Astrocyte (in vitro differentiated cells and primary cell): ENCODE measurements at regions not wholly inside any gene's neighbourhood (a gene's known extent, or its start where the extent isn't known, plus 50 kb on each side); places are given as distances from the start of the nearest gene placed in this dataset.

ENCODE experiments used
- DNase-seq: peaks from one replicate; pipeline ENCODE4 v3.0.0-alpha.2; 2010; ENCODE audit warnings: low read depth
- FAIRE-seq: peaks from 2 replicates; lab custom pipeline; 2011; peaks lifted over from hg19 to GRCh38; lab: Jason Lieb, UNC
- H2AFZ ChIP-seq: 2 replicates; pipeline ENCODE4 v1.6.0; 2012; ENCODE audit warnings: low read depth, low read length, inconsistent platforms
- H3K27ac ChIP-seq: 2 replicates; pipeline ENCODE4 v1.5.1; 2011; ENCODE audit warnings: low read depth, low read length, inconsistent platforms
- H3K27me3 ChIP-seq: 2 replicates; pipeline ENCODE4 v1.6.0; 2011; ENCODE audit warnings: low read length, inconsistent platforms; ENCODE audit not compliant: insufficient read depth
- H3K36me3 ChIP-seq: 2 replicates; pipeline ENCODE4 v1.5.1; 2011; ENCODE audit warnings: low read length, inconsistent platforms; ENCODE audit not compliant: insufficient read depth
- H3K4me1 ChIP-seq: 2 replicates; pipeline ENCODE4 v1.5.1; 2011; ENCODE audit warnings: low read length, inconsistent platforms; ENCODE audit not compliant: insufficient read depth
- H3K4me2 ChIP-seq: 2 replicates; pipeline ENCODE4 v1.6.0; 2012; ENCODE audit warnings: low read length, inconsistent platforms
- H3K4me3 ChIP-seq: 2 replicates; pipeline ENCODE4 v1.5.1; 2011; ENCODE audit warnings: low read depth, mild to moderate bottlenecking, low read length, inconsistent platforms; ENCODE audit not compliant: insufficient read depth
- H3K79me2 ChIP-seq: 2 replicates; pipeline ENCODE4 v1.6.0; 2012; ENCODE audit warnings: mild to moderate bottlenecking, low read length, inconsistent platforms; ENCODE audit not compliant: insufficient read depth
- H3K9ac ChIP-seq: 2 replicates; pipeline ENCODE4 v1.6.0; 2012; ENCODE audit warnings: mild to moderate bottlenecking, low read length, inconsistent platforms
- H3K9me3 ChIP-seq: 2 replicates; pipeline ENCODE4 v1.5.1; 2012; ENCODE audit warnings: low read depth, mild to moderate bottlenecking, low read length, inconsistent platforms; ENCODE audit not compliant: insufficient read depth
- H4K20me1 ChIP-seq: 2 replicates; pipeline ENCODE4 v1.6.0; 2012; ENCODE audit warnings: low read length, inconsistent platforms; ENCODE audit not compliant: insufficient read depth
- H3K27ac Mint-ChIP-seq: one replicate; pipeline ENCODE4 v1.8.0; 2021; ENCODE audit warnings: mild to moderate bottlenecking, mixed read lengths; ENCODE audit not compliant: unreplicated experiment
- H3K27me3 Mint-ChIP-seq: one replicate; pipeline ENCODE4 v1.8.0; 2021; ENCODE audit warnings: low read depth, mixed read lengths; ENCODE audit not compliant: unreplicated experiment
- H3K36me3 Mint-ChIP-seq: one replicate; pipeline ENCODE4 v1.8.0; 2021; ENCODE audit warnings: low read depth, mixed read lengths; ENCODE audit not compliant: unreplicated experiment
- H3K4me1 Mint-ChIP-seq: one replicate; pipeline ENCODE4 v1.8.0; 2021; ENCODE audit warnings: low read depth, mixed read lengths; ENCODE audit not compliant: unreplicated experiment
- H3K4me3 Mint-ChIP-seq: one replicate; pipeline ENCODE4 v1.8.0; 2021; ENCODE audit warnings: mild to moderate bottlenecking, moderate library complexity, mixed read lengths; ENCODE audit not compliant: unreplicated experiment
- H3K9me3 Mint-ChIP-seq: one replicate; pipeline ENCODE4 v1.8.0; 2021; ENCODE audit warnings: mild to moderate bottlenecking, mixed read lengths; ENCODE audit not compliant: unreplicated experiment
- CTCF ChIP-seq: IDR thresholded peaks from 2 replicates; pipeline ENCODE4 v1.5.1; 2011; ENCODE audit warnings: low read depth, mild to moderate bottlenecking, inconsistent platforms, low read length, moderate library complexity; ENCODE audit not compliant: insufficient read depth
- EZH2 ChIP-seq: IDR thresholded peaks from 2 replicates; pipeline ENCODE4 v1.6.1; 2012; ENCODE audit warnings: mild to moderate bottlenecking, low read length, inconsistent platforms; ENCODE audit not compliant: insufficient read depth

DNA sequence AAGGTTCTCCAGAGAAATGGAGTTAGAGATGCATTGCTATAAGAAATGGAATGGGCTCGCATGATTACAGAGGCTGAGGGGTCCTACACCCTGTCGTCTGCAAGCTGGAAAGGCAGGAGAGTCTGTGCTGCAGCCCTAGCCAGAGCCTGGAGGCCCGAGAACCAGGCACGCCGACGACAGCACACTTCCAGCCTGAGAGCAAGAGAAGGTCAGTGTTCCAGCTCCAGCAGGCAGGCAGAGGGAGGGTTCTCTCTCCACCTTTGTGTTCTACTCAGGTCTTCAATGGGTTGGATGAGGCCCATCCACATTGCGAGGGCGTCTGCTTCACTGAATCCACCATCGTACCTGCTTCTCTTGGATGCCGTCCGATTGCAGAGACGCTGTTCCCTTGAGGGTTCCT is 177.6 kb upstream of the HDAC4 start:
- Histone ChIP-seq H3K4me2 (no peak overlapping the region), H3K27ac (no peak overlapping the region), H2AFZ (no peak overlapping the region), H3K9me3 (peaks cover 3% of the 10 kb centered on the region), H3K4me1 (no peaks in the 10 kb centered on the region), H3K9ac (no peak overlapping the region), H4K20me1 (no peaks in the 10 kb centered on the region), H3K27me3 (no peaks in the 10 kb centered on the region), H3K4me3 (no peak overlapping the region), H3K36me3 (no peaks in the 10 kb centered on the region), H3K79me2 (no peaks in the 10 kb centered on the region)
- no peak overlapping the region for H3K4me3 Mint-ChIP-seq
- H3K9me3 Mint-ChIP-seq, result peaks cover 13% of the 10 kb centered on the region
- DNase-seq, result no peak
- H3K27ac Mint-ChIP-seq, result no peak overlapping the region
- no peaks in the 10 kb centered on the region for H3K4me1 Mint-ChIP-seq
- FAIRE-seq, result no peak
- peaks cover 26% of the 10 kb centered on the region for H3K27me3 Mint-ChIP-seq
- no peaks in the 10 kb centered on the region for H3K36me3 Mint-ChIP-seq
- TF ChIP-seq EZH2 (no peak), CTCF (no peak)

DNA sequence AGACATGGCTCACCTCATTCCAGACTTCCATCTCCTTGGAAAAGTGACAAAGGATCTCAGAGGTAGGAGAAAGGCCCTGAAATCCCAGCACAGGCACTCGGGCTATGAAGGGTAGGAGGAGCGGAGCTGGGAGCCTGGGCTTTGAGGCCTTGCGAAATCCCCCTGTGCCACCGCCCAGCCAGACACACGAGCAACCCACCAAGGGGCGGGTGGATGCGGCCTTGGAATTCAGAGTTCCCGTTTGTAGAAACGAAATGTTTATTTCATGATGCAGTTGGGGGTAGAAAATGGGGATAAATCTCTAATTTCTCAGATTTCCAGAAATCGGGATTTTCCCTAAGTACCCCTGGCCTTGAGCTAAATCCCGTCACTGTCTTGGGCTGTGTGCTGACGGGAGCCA is 177.1 kb upstream of the HDAC4 start:
- Histone ChIP-seq H3K36me3 (no peaks in the 10 kb centered on the region), H3K9ac (no peak overlapping the region), H3K4me1 (no peaks in the 10 kb centered on the region), H4K20me1 (no peaks in the 10 kb centered on the region), H3K4me2 (no peak overlapping the region), H3K4me3 (no peak overlapping the region), H3K27me3 (no peaks in the 10 kb centered on the region), H2AFZ (no peak overlapping the region), H3K27ac (no peak overlapping the region), H3K9me3 (peaks cover 3% of the 10 kb centered on the region), H3K79me2 (no peaks in the 10 kb centered on the region)
- H3K9me3 Mint-ChIP-seq, result peaks cover 13% of the 10 kb centered on the region
- no peaks in the 10 kb centered on the region for H3K36me3 Mint-ChIP-seq
- H3K27ac Mint-ChIP-seq, result no peak overlapping the region
- H3K4me3 Mint-ChIP-seq, result no peak overlapping the region
- no peaks in the 10 kb centered on the region for H3K4me1 Mint-ChIP-seq
- H3K27me3 Mint-ChIP-seq, result peaks cover 24% of the 10 kb centered on the region
- FAIRE-seq (no peak), DNase-seq (no peak)
- TF ChIP-seq EZH2, result no peak
- no peak for TF ChIP-seq CTCF

DNA sequence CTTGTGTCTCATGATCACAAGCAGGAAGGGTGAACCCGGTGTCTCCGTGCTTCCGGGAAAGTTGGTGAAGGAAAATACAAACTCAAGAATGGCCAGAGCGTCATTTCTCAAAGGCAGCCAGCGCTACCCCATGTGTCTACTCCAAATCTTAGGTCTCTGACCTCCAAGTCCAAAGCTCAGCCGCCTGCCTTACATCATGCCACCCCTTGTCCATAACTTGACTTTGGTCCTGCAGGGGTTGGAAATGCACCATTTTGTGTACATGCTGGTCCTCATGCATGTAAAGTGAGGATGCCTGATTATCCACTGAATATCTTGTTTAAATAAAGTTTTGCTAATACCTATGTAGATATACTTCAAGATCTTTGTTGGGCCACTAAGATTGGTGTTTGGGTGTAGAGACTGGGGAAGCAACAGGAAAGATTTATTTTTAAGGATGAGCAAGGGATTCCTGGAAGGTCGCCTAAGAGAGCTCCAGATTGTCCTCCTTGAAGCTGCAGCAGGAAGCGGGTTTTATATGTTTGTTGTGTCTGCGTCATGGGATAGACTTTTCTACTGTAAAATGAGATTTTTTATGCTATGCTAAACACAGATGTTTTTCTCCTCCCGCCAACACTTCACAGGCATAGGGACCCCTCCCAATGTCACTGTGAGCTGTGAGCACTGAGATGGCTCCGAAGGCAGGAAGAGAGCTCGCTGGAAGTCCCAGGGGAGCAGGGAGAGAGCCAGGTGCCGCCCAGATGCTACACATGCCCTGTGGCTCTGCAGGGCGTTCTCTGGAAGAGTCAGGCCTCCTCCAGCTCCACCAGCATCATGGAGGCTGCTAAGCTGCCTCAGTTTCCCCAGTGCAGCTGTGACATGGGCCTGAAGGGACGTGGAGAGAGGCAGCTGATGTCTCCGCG is 176.2 kb upstream of the HDAC4 start:
- Histone ChIP-seq H3K4me3 (no peak overlapping the region), H2AFZ (no peak overlapping the region), H3K9ac (no peak overlapping the region), H3K4me2 (no peak overlapping the region), H3K27ac (no peak overlapping the region), H3K9me3 (peaks cover 3% of the 10 kb centered on the region), H3K27me3 (no peaks in the 10 kb centered on the region), H3K4me1 (no peaks in the 10 kb centered on the region), H4K20me1 (no peaks in the 10 kb centered on the region), H3K36me3 (no peaks in the 10 kb centered on the region), H3K79me2 (no peaks in the 10 kb centered on the region)
- H3K27ac Mint-ChIP-seq, result no peak overlapping the region
- H3K4me1 Mint-ChIP-seq, result no peaks in the 10 kb centered on the region
- no peak overlapping the region for H3K4me3 Mint-ChIP-seq
- FAIRE-seq (no peak), DNase-seq (no peak)
- H3K9me3 Mint-ChIP-seq, result peaks cover 11% of the 10 kb centered on the region
- H3K27me3 Mint-ChIP-seq, result peaks cover 31% of the 10 kb centered on the region
- TF ChIP-seq CTCF (no peak), EZH2 (no peak)
- no peaks in the 10 kb centered on the region for H3K36me3 Mint-ChIP-seq
